Prostate gland (tissue), 2 donors: ENCODE measurements at regions not wholly inside any gene's neighbourhood (a gene's known extent, or its start where the extent isn't known, plus 50 kb on each side); places are given as distances from the start of the nearest gene placed in this dataset.

Experiments used
- POLR2A ChIP-seq: fragments of 450-650 bp; IDR thresholded peaks from one replicate; pipeline ENCODE4 v1.6.1; 2016; ENCODE audit warnings: antibody characterized with exemption, mild to moderate bottlenecking
- POLR2AphosphoS5 ChIP-seq: sonication (generic); formaldehyde crosslinking; IDR thresholded peaks from one replicate; pipeline ENCODE4 v1.6.1; 2017; ENCODE audit warnings: antibody characterized with exemption
- TF ChIP-seq, protein P1 (sequence below), 4 experiments: fragments of 200-600 bp in 2 of 4; fragments of 450-650 bp in 2 of 4; sonication (generic) in 2 of 4; IDR thresholded peaks; 1 replicate in 3 of 4; 2 replicates in 1 of 4; pipeline ENCODE4 v1.5.1; 2016 to 2019; ENCODE audit warnings: antibody characterized with exemption in 4 of 4, mild to moderate bottlenecking in 2 of 4, moderate library complexity in 2 of 4

DNA sequence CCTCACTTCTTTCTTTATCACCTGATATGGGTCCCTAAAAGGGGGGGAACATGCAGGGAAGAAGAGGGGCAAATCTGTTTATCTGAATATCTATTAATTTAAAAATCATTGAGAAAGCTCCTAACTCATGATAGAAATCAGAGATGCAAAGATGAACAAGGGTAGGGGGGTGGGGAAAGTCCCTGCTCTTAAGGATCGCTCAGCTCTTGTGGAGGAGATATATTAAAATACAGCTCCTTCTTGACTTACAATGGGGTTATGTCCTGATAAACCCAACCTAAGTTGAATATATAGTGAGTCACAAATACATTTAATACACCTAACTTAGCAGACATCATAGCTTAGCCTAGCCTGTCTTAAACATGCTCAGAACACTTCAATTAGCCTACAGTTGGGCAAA, 237.5 kb downstream of the MAF start:
- TF ChIP-seq, protein P1, sequence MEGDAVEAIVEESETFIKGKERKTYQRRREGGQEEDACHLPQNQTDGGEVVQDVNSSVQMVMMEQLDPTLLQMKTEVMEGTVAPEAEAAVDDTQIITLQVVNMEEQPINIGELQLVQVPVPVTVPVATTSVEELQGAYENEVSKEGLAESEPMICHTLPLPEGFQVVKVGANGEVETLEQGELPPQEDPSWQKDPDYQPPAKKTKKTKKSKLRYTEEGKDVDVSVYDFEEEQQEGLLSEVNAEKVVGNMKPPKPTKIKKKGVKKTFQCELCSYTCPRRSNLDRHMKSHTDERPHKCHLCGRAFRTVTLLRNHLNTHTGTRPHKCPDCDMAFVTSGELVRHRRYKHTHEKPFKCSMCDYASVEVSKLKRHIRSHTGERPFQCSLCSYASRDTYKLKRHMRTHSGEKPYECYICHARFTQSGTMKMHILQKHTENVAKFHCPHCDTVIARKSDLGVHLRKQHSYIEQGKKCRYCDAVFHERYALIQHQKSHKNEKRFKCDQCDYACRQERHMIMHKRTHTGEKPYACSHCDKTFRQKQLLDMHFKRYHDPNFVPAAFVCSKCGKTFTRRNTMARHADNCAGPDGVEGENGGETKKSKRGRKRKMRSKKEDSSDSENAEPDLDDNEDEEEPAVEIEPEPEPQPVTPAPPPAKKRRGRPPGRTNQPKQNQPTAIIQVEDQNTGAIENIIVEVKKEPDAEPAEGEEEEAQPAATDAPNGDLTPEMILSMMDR (IDR thresholded peaks at IDR 0.05) = no peak
- TF ChIP-seq POLR2AphosphoS5 (no peak), POLR2A (no peak)
